ENCODE measurements at regions not wholly inside any gene's neighbourhood (a gene's known extent, or its start where the extent isn't known, plus 50 kb on each side); places are given as distances from the start of the nearest gene placed in this dataset.

- TF ChIP-seq CTCF (conservative IDR thresholded peaks at IDR 0.05) (no peak), EZH2 (IDR thresholded peaks at IDR 0.05; ENCODE audit: low read depth) (no peak)
These were observed 1479.2 kb downstream of the SLITRK5 start for GRCh38 chr13:89150362-89150761.
